ENCODE measurements at regions not wholly inside any gene's neighbourhood (a gene's known extent, or its start where the extent isn't known, plus 50 kb on each side); places are given as distances from the start of the nearest gene placed in this dataset.

GRCh38 chr17:47057830-47058229 lies 78.8 kb upstream of the RPRML start:
- no peak for TF ChIP-seq POLR2A (IDR thresholded peaks at IDR 0.05; ENCODE audit: low read length)
- TF ChIP-seq GATA1 (IDR thresholded peaks at IDR 0.05; ENCODE audit: low read depth, low read length): no peak

Data from erythroblast (primary cell).